M059J (cell line): ENCODE measurements at regions not wholly inside any gene's neighbourhood (a gene's known extent, or its start where the extent isn't known, plus 50 kb on each side); places are given as distances from the start of the nearest gene placed in this dataset.

Experiments used
- DNase-seq: peaks from one replicate; pipeline ENCODE4 v3.0.0-alpha.2; 2012; ENCODE audit warnings: low read depth

- DNase-seq: no peak
These were observed 102.1 kb upstream of the MLIP start for GRCh38 chr6:54009052-54009654.

GRCh38 chr6:54010340-54011276 is 100.6 kb upstream of the MLIP start:
- DNase-seq: no peak

- DNase-seq: no peak
These were observed 100.0 kb upstream of the MLIP start for GRCh38 chr6:54011277-54011648.

GRCh38 chr6:54013966-54014365 is 97.3 kb upstream of the MLIP start:
- no peak for DNase-seq

GRCh38 chr6:54014440-54014839 is 96.8 kb upstream of the MLIP start:
- no peak for DNase-seq

- DNase-seq: no peak
These were observed 93.4 kb upstream of the MLIP start for GRCh38 chr6:54017877-54018276.

GRCh38 chr6:54018722-54019121 is 92.5 kb upstream of the MLIP start:
- DNase-seq: no peak

- no peak for DNase-seq
These were observed 91.4 kb upstream of the MLIP start for GRCh38 chr6:54019860-54020259.

- peak; percentile 47 for DNase-seq
These were observed 90.9 kb upstream of the MLIP start for GRCh38 chr6:54020334-54020733.

- no peak for DNase-seq
These were observed 84.4 kb upstream of the MLIP start for GRCh38 chr6:54026652-54027400.

GRCh38 chr6:54028170-54028569 is 83.1 kb upstream of the MLIP start:
- DNase-seq: no peak

GRCh38 chr6:54029187-54029586 is 82.1 kb upstream of the MLIP start:
- no peak for DNase-seq

GRCh38 chr6:54031169-54031568 is 80.1 kb upstream of the MLIP start:
- DNase-seq: no peak

- no peak for DNase-seq
These were observed 73.9 kb upstream of the MLIP start for GRCh38 chr6:54037277-54037779.

GRCh38 chr6:54040545-54040944 is 70.7 kb upstream of the MLIP start:
- DNase-seq: no peak

- DNase-seq: no peak
These were observed 70.0 kb upstream of the MLIP start for GRCh38 chr6:54041239-54041638.

GRCh38 chr6:54043360-54043759 is 67.9 kb upstream of the MLIP start:
- no peak for DNase-seq

GRCh38 chr6:54044059-54044458 is 67.2 kb upstream of the MLIP start:
- DNase-seq: no peak

- no peak for DNase-seq
These were observed 62.5 kb upstream of the MLIP start for GRCh38 chr6:54048782-54049181.

- no peak for DNase-seq
These were observed 60.5 kb upstream of the MLIP start for GRCh38 chr6:54050750-54051149.

GRCh38 chr6:54053881-54054391 is 57.3 kb upstream of the MLIP start:
- DNase-seq: peak; percentile 90

- DNase-seq: no peak
These were observed 55.1 kb upstream of the MLIP start for GRCh38 chr6:54056105-54056504.
